Keratinocyte (primary cell): ENCODE measurements at regions not wholly inside any gene's neighbourhood (a gene's known extent, or its start where the extent isn't known, plus 50 kb on each side); places are given as distances from the start of the nearest gene placed in this dataset.

Source experiments
- DNase-seq: peaks from one replicate; pipeline ENCODE4 v3.0.0-alpha.2; 2011; ENCODE audit warnings: low read depth, missing footprints, low spot score
- FAIRE-seq: peaks from 2 replicates; lab custom pipeline; 2011; peaks lifted over from hg19 to GRCh38; lab: Jason Lieb, UNC
- H2AFZ ChIP-seq: 2 replicates; pipeline ENCODE4 v1.6.0; 2012; ENCODE audit warnings: low read length, control low read depth, inconsistent platforms; ENCODE audit not compliant: control insufficient read depth
- H3K27ac ChIP-seq: 2 replicates; pipeline ENCODE4 v1.5.1; 2011; ENCODE audit warnings: low read length; ENCODE audit not compliant: control insufficient read depth, insufficient read depth
- H3K27me3 ChIP-seq: 3 replicates; pipeline ENCODE4 v1.6.0; 2011; ENCODE audit warnings: low read length; ENCODE audit not compliant: control insufficient read depth, insufficient read depth; ENCODE audit errors: extremely low read depth
- H3K36me3 ChIP-seq, 2 experiments: 2 replicates in 1 of 2; 3 replicates in 1 of 2; pipeline ENCODE4 v1.5.1; 2011; ENCODE audit warnings: low read length in 2 of 2, mild to moderate bottlenecking in 1 of 2; ENCODE audit not compliant: control insufficient read depth in 2 of 2, insufficient read depth in 2 of 2; ENCODE audit errors: extremely low read depth in 1 of 2
- H3K4me1 ChIP-seq: 3 replicates; pipeline ENCODE4 v1.5.1; 2011; ENCODE audit warnings: low read length; ENCODE audit not compliant: control insufficient read depth, insufficient read depth; ENCODE audit errors: extremely low read depth
- H3K4me2 ChIP-seq: 3 replicates; pipeline ENCODE4 v1.6.0; 2011; ENCODE audit warnings: low read depth, low read length; ENCODE audit not compliant: control insufficient read depth, insufficient read depth; ENCODE audit errors: extremely low read depth
- H3K4me3 ChIP-seq, 3 experiments: fragments of 200-600 bp in 1 of 3; sonication (generic) in 1 of 3; 2 replicates in 2 of 3; 3 replicates in 1 of 3; pipeline ENCODE4 v1.5.1; 2011 to 2016; ENCODE audit warnings: low read length in 3 of 3, mild to moderate bottlenecking in 3 of 3, control low read depth in 2 of 3, inconsistent platforms in 1 of 3, low read depth in 1 of 3, mixed read lengths in 1 of 3, mixed run types in 1 of 3, moderate library complexity in 1 of 3; ENCODE audit not compliant: control insufficient read depth in 2 of 3, insufficient read depth in 2 of 3; ENCODE audit errors: extremely low read depth in 1 of 3
- H3K79me2 ChIP-seq: 2 replicates; pipeline ENCODE4 v1.6.0; 2012; ENCODE audit warnings: low read length; ENCODE audit not compliant: control insufficient read depth, insufficient read depth
- H3K9ac ChIP-seq: 3 replicates; pipeline ENCODE4 v1.6.0; 2011; ENCODE audit warnings: low read length; ENCODE audit not compliant: control insufficient read depth, insufficient read depth; ENCODE audit errors: extremely low read depth
- H3K9me1 ChIP-seq: 3 replicates; pipeline ENCODE4 v1.6.0; 2011; ENCODE audit warnings: low read length; ENCODE audit not compliant: control insufficient read depth, insufficient read depth; ENCODE audit errors: extremely low read depth
- H3K9me3 ChIP-seq: 2 replicates; pipeline ENCODE4 v1.5.1; 2012; ENCODE audit warnings: low read depth, low read length; ENCODE audit not compliant: control insufficient read depth
- H4K20me1 ChIP-seq: 3 replicates; pipeline ENCODE4 v1.6.0; 2011; ENCODE audit warnings: low read length; ENCODE audit not compliant: control insufficient read depth, insufficient read depth; ENCODE audit errors: extremely low read depth
- EZH2 ChIP-seq: IDR thresholded peaks from one replicate; pipeline ENCODE4 v1.6.1; 2012; ENCODE audit warnings: inconsistent platforms, mild to moderate bottlenecking, low read length, moderate library complexity
- dilution Hi-C: fragments of 300-500 bp; cut with MboI; formaldehyde crosslinking; loops from one replicate; pipeline ENCODE4 v1.7.0; 2020; ENCODE audit warnings: low sequenced_read_pairs; ENCODE audit not compliant: extremely low pct_ligation_motif_present
- TF ChIP-seq, protein P1 (sequence below), 3 experiments: IDR thresholded peaks in 1 of 3; conservative IDR thresholded peaks in 1 of 3; optimal IDR thresholded peaks in 1 of 3; 2 replicates in 2 of 3; 3 replicates in 1 of 3; pipeline versions ENCODE3 to v1.5.1; 2011; ENCODE audit warnings: low read length in 3 of 3, mild to moderate bottlenecking in 3 of 3, moderate library complexity in 2 of 3, control low read depth in 1 of 3, inconsistent platforms in 1 of 3; ENCODE audit not compliant: insufficient read depth in 2 of 3; ENCODE audit errors: extremely low read depth in 1 of 3

- Histone ChIP-seq H3K79me2 (no peaks in the 10 kb centered on the region), H3K4me2 (no peak overlapping the region), H3K4me1 (no peaks in the 10 kb centered on the region), H3K27me3 (no peaks in the 10 kb centered on the region), H2AFZ (no peak overlapping the region), H3K36me3 (no peaks in the 10 kb centered on the region), H3K27ac (no peak overlapping the region), H3K4me3 (no peak overlapping the region), H3K9ac (no peak overlapping the region), H3K9me1 (no peaks in the 10 kb centered on the region), H4K20me1 (no peaks in the 10 kb centered on the region), H3K9me3 (no peaks in the 10 kb centered on the region)
- FAIRE-seq (no peak), DNase-seq (no peak)
- TF ChIP-seq, protein P1, sequence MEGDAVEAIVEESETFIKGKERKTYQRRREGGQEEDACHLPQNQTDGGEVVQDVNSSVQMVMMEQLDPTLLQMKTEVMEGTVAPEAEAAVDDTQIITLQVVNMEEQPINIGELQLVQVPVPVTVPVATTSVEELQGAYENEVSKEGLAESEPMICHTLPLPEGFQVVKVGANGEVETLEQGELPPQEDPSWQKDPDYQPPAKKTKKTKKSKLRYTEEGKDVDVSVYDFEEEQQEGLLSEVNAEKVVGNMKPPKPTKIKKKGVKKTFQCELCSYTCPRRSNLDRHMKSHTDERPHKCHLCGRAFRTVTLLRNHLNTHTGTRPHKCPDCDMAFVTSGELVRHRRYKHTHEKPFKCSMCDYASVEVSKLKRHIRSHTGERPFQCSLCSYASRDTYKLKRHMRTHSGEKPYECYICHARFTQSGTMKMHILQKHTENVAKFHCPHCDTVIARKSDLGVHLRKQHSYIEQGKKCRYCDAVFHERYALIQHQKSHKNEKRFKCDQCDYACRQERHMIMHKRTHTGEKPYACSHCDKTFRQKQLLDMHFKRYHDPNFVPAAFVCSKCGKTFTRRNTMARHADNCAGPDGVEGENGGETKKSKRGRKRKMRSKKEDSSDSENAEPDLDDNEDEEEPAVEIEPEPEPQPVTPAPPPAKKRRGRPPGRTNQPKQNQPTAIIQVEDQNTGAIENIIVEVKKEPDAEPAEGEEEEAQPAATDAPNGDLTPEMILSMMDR (optimal IDR thresholded peaks at IDR 0.05 in 1 of 3, IDR thresholded peaks at IDR 0.05 in 1 of 3, conservative IDR thresholded peaks at IDR 0.05 in 1 of 3; ENCODE audit: extremely low read depth in 1 of 3, insufficient read depth in 2 of 3, low read length in 3 of 3), result no peak
- TF ChIP-seq EZH2, result no peak
- dilution Hi-C loops, result no loop called here
Observed at GRCh38 chr13:108036411-108036932, 178.9 kb downstream of the LIG4 start.

DNA sequence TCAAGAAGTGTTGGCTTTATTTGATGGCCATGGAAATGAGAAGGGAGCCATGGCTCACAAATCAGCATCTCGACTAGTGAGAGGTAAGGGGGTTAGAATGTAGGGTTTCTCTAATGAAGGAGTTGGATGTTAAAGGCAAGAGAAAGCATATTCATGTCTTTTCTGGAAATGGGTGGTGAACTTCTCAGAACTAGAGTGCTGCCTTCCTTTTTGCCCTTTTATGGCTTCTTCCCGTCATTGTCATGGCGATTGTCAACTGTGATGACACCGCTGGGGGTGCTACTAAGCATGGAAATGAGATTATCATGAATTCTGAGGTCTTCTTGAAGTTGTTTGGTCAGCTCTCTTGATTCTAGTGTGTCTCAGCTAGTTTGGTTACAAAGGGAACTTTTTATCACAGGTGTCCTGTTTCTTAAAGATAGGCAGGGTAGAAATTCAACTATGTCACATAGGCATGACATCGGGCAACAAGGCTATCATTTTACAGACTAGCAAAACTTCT lies 180.4 kb downstream of the LIG4 start:
- dilution Hi-C loops, result no loop called here
- H3K27me3 ChIP-seq, result no peaks in the 10 kb centered on the region
- H4K20me1 ChIP-seq, result no peaks in the 10 kb centered on the region
- H3K9me3 ChIP-seq, result no peaks in the 10 kb centered on the region
- H2AFZ ChIP-seq, result no peak overlapping the region
- no peak overlapping the region for H3K4me3 ChIP-seq
- FAIRE-seq, result no peak
- H3K9ac ChIP-seq, result no peak overlapping the region
- H3K79me2 ChIP-seq, result no peaks in the 10 kb centered on the region
- H3K4me2 ChIP-seq, result no peak overlapping the region
- H3K27ac ChIP-seq, result no peak overlapping the region
- no peaks in the 10 kb centered on the region for H3K4me1 ChIP-seq
- no peak for DNase-seq
- H3K9me1 ChIP-seq, result no peaks in the 10 kb centered on the region
- no peaks in the 10 kb centered on the region for H3K36me3 ChIP-seq
- TF ChIP-seq, protein P1 (optimal IDR thresholded peaks at IDR 0.05 in 1 of 3, IDR thresholded peaks at IDR 0.05 in 1 of 3, conservative IDR thresholded peaks at IDR 0.05 in 1 of 3; ENCODE audit: extremely low read depth in 1 of 3, insufficient read depth in 2 of 3, low read length in 3 of 3), result no peak
- TF ChIP-seq EZH2, result no peak
